ENCODE measurements at regions not wholly inside any gene's neighbourhood (a gene's known extent, or its start where the extent isn't known, plus 50 kb on each side); places are given as distances from the start of the nearest gene placed in this dataset.
"Not testable (repeated sequence)": the region's sequence is repeated elsewhere in the genome, so short reads cannot be mapped to it uniquely, and the experiment has no call there.

GRCh38 chr10:64116707-64117106, 595.5 kb downstream of the REEP3 start:
- DNase-seq (ENCODE audit: low spot score): no peak
- H3K79me2 ChIP-seq: no peaks in the 10 kb centered on the region

DNA sequence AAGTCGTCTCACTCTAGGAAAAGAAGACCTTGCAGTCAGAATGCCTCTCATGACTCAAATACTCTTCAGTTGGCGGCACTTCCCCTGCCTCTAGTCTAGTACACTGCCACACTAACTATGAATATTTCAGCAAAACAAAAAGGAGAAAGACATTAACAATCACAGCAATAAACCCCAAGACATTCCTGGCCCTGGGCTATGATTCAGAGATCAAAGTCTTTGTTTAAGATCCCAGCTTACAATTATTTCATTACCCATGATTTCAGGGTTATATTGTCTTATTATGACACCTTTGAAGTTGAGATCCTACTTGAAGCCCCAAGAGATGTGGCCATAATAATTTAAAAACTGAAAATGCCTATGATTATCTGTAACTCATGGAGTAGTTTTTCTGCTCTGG, 597.5 kb downstream of the REEP3 start:
- Histone ChIP-seq H3K4me3 (no peak overlapping the region), H3K27me3 (no peaks in the 10 kb centered on the region), H3K9me3 (ENCODE audit: low read depth) (no peaks in the 10 kb centered on the region), H2AFZ (no peak overlapping the region), H3K27ac (no peak overlapping the region), H3K4me2 (no peak overlapping the region), H3K4me1 (ENCODE audit: insufficient read depth) (peaks cover 7% of the 10 kb centered on the region), H4K20me1 (ENCODE audit: insufficient read depth, poor library complexity, severe bottlenecking) (no peaks in the 10 kb centered on the region), H3K9me2 (replicated peaks; ENCODE audit: insufficient read depth) (no peaks in the 10 kb centered on the region), H3K79me2 (no peaks in the 10 kb centered on the region), H3K36me3 (replicated peaks; ENCODE audit: insufficient read depth, low read depth) (no peaks in the 10 kb centered on the region)
- TF ChIP-seq EZH2 (IDR thresholded peaks at IDR 0.05; ENCODE audit: borderline replicate concordance) (no peak), EZH2phosphoT487 (IDR thresholded peaks at IDR 0.05; ENCODE audit: low read depth, severe bottlenecking, unreplicated experiment) (no peak)
- TF ChIP-seq, protein P1, sequence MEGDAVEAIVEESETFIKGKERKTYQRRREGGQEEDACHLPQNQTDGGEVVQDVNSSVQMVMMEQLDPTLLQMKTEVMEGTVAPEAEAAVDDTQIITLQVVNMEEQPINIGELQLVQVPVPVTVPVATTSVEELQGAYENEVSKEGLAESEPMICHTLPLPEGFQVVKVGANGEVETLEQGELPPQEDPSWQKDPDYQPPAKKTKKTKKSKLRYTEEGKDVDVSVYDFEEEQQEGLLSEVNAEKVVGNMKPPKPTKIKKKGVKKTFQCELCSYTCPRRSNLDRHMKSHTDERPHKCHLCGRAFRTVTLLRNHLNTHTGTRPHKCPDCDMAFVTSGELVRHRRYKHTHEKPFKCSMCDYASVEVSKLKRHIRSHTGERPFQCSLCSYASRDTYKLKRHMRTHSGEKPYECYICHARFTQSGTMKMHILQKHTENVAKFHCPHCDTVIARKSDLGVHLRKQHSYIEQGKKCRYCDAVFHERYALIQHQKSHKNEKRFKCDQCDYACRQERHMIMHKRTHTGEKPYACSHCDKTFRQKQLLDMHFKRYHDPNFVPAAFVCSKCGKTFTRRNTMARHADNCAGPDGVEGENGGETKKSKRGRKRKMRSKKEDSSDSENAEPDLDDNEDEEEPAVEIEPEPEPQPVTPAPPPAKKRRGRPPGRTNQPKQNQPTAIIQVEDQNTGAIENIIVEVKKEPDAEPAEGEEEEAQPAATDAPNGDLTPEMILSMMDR (IDR thresholded peaks at IDR 0.05; ENCODE audit: poor library complexity): no peak
- no peak for DNase-seq (ENCODE audit: low spot score)
- WGBS (ENCODE audit: low lambda C conversion rate, missing lambda C conversion rate): 88% methylated on average over 2 of the region's 2 CpGs

More at GRCh38 chr10:64116707-64117106, 595.5 kb downstream of the REEP3 start:
- no peaks in the 10 kb centered on the region for H3K9me2 ChIP-seq (replicated peaks; ENCODE audit: insufficient read depth)
- 67% methylated on average over 1 of the region's 1 CpG for WGBS (ENCODE audit: low lambda C conversion rate, missing lambda C conversion rate)
- no peaks in the 10 kb centered on the region for H3K27me3 ChIP-seq
- no peaks in the 10 kb centered on the region for H3K36me3 ChIP-seq (replicated peaks; ENCODE audit: insufficient read depth, low read depth)
- H3K9me3 ChIP-seq (ENCODE audit: low read depth): no peaks in the 10 kb centered on the region
- H3K4me3 ChIP-seq: no peak overlapping the region
- no peak overlapping the region for H3K27ac ChIP-seq
- no peaks in the 10 kb centered on the region for H4K20me1 ChIP-seq (ENCODE audit: insufficient read depth, poor library complexity, severe bottlenecking)
- H3K4me1 ChIP-seq (ENCODE audit: insufficient read depth): peaks cover 7% of the 10 kb centered on the region
- H2AFZ ChIP-seq: no peak overlapping the region
- TF ChIP-seq EZH2phosphoT487 (IDR thresholded peaks at IDR 0.05; ENCODE audit: low read depth, severe bottlenecking, unreplicated experiment): no peak
- TF ChIP-seq, protein P1 (IDR thresholded peaks at IDR 0.05; ENCODE audit: poor library complexity): no peak
- TF ChIP-seq EZH2 (IDR thresholded peaks at IDR 0.05; ENCODE audit: borderline replicate concordance): no peak
- no peak overlapping the region for H3K4me2 ChIP-seq

- H4K20me1 ChIP-seq (ENCODE audit: insufficient read depth, poor library complexity, severe bottlenecking); H3K4me1 ChIP-seq (ENCODE audit: insufficient read depth); H3K4me3 ChIP-seq; H2AFZ ChIP-seq; H3K27ac ChIP-seq; H3K36me3 ChIP-seq (replicated peaks; ENCODE audit: insufficient read depth, low read depth); H3K4me2 ChIP-seq; H3K79me2 ChIP-seq; DNase-seq (ENCODE audit: low spot score); H3K9me3 ChIP-seq (ENCODE audit: low read depth); H3K9me2 ChIP-seq (replicated peaks; ENCODE audit: insufficient read depth); H3K27me3 ChIP-seq: not testable (repeated sequence)
- WGBS (ENCODE audit: low lambda C conversion rate, missing lambda C conversion rate): 88% methylated on average over 22 of the region's 23 CpGs
Observed at GRCh38 chr10:64120301-64120980, 599.2 kb downstream of the REEP3 start.

GRCh38 chr10:64130152-64130551, 609.0 kb downstream of the REEP3 start:
- H2AFZ ChIP-seq: no peak overlapping the region
- H4K20me1 ChIP-seq (ENCODE audit: insufficient read depth, poor library complexity, severe bottlenecking): no peaks in the 10 kb centered on the region
- WGBS (ENCODE audit: low lambda C conversion rate, missing lambda C conversion rate): 89% methylated on average over 1 of the region's 1 CpG
- TF ChIP-seq, protein P1 (IDR thresholded peaks at IDR 0.05; ENCODE audit: poor library complexity): no peak
- TF ChIP-seq EZH2phosphoT487 (IDR thresholded peaks at IDR 0.05; ENCODE audit: low read depth, severe bottlenecking, unreplicated experiment): no peak
- TF ChIP-seq EZH2 (IDR thresholded peaks at IDR 0.05; ENCODE audit: borderline replicate concordance): no peak
- no peaks in the 10 kb centered on the region for H3K27me3 ChIP-seq
- H3K4me3 ChIP-seq: no peak overlapping the region
- no peaks in the 10 kb centered on the region for H3K9me2 ChIP-seq (replicated peaks; ENCODE audit: insufficient read depth)
- no peak for DNase-seq (ENCODE audit: low spot score)
- no peaks in the 10 kb centered on the region for H3K36me3 ChIP-seq (replicated peaks; ENCODE audit: insufficient read depth, low read depth)
- no peak overlapping the region for H3K27ac ChIP-seq
- no peaks in the 10 kb centered on the region for H3K79me2 ChIP-seq
- no peaks in the 10 kb centered on the region for H3K9me3 ChIP-seq (ENCODE audit: low read depth)
- no peak overlapping the region for H3K4me2 ChIP-seq
- H3K4me1 ChIP-seq (ENCODE audit: insufficient read depth): no peaks in the 10 kb centered on the region

Data from hepatocyte (in vitro differentiated cells).